ENCODE measurements at regions not wholly inside any gene's neighbourhood (a gene's known extent, or its start where the extent isn't known, plus 50 kb on each side); places are given as distances from the start of the nearest gene placed in this dataset.

DNA sequence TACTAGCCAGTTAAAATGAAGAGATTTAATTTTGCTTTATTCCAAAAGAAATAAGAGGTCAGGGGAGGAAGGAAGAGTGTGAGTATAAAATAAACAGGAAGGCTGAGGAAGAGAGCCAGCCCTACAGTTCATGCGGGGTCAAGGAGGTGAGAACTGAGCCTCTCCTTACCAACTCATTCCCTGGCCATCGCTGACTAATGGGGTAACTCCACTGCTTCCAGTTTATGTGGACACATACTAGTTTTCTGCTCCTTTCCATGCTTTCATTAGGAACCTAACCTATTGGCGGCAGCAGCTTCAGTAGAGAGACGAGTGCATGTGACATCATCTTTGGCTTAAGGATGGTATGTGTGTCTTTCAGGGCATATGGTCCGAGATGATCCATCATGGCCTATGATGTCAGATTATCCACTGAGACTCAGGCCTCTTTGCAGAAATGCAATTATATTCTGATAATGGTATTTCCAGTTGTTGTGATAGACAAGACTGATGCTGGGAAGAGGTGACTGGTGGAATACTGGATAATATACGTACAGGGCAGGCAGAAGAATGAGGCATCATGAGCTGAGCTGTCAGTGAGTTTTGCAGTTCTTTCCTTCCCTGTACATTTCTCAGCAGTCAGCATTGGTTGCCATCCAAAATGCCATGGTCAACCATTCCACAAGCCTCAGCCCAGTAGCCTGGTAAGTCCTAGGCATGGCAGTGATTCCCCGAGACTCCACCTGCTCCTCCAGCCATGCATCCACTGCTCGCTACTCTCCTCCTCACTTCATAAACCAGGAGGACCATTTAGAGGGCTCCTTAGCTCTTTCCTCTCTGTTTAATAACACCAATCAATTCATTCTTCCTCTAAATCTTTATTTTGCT, 184.6 kb upstream of the OSR1 start:
- Histone ChIP-seq H3K27ac (ENCODE audit: low read length in 2 of 2) (no peak overlapping the region), H3K4me2 (replicated peaks; ENCODE audit: low read depth, low read length, poor library complexity, severe bottlenecking) (no peak overlapping the region), H3K9me3 (ENCODE audit: control extremely low read depth in 1 of 3, control insufficient read depth in 2 of 3, insufficient read depth in 1 of 3, low read length in 2 of 3) (peaks cover 0 to 6% (median 0%) of the 10 kb centered on the region in 3 donors), H3K9ac (ENCODE audit: low read length) (no peak overlapping the region), H3K79me2 (ENCODE audit: control insufficient read depth, insufficient read depth, low read length) (no peaks in the 10 kb centered on the region), H3K27me3 (replicated peaks in 1 of 4; ENCODE audit: control extremely low read depth in 1 of 4, control insufficient read depth in 3 of 4, insufficient read depth in 4 of 4, low read length in 3 of 4) (no peaks in the 10 kb centered on the region), H3K4me1 (ENCODE audit: control insufficient read depth in 2 of 2, insufficient read depth in 2 of 2, low read length in 2 of 2) (no peaks in the 10 kb centered on the region), H3K4me3 (ENCODE audit: control extremely low read depth in 1 of 5, extremely low read depth in 1 of 5, insufficient read depth in 1 of 5, low read depth in 2 of 5, low read length in 4 of 5) (no peak overlapping the region), H2AFZ (ENCODE audit: insufficient read depth, low read depth, low read length, poor library complexity, severe bottlenecking) (no peak overlapping the region), H4K20me1 (ENCODE audit: control insufficient read depth, insufficient read depth, low read length, poor library complexity, severe bottlenecking) (no peaks in the 10 kb centered on the region), H3K36me3 (replicated peaks in 1 of 2; ENCODE audit: control extremely low read depth in 1 of 2, control insufficient read depth in 1 of 2, extremely low read depth in 1 of 2, insufficient read depth in 2 of 2, low read length in 1 of 2) (no peaks in the 10 kb centered on the region)
- no peak overlapping the region for H3K4me3 Mint-ChIP-seq
- no peak for ATAC-seq (ENCODE audit: low read depth)
- DNase-seq: no peak
- ChIA-PET CTCF (no interaction called here), POLR2A (no interaction called here)
- TF ChIP-seq, protein P1, sequence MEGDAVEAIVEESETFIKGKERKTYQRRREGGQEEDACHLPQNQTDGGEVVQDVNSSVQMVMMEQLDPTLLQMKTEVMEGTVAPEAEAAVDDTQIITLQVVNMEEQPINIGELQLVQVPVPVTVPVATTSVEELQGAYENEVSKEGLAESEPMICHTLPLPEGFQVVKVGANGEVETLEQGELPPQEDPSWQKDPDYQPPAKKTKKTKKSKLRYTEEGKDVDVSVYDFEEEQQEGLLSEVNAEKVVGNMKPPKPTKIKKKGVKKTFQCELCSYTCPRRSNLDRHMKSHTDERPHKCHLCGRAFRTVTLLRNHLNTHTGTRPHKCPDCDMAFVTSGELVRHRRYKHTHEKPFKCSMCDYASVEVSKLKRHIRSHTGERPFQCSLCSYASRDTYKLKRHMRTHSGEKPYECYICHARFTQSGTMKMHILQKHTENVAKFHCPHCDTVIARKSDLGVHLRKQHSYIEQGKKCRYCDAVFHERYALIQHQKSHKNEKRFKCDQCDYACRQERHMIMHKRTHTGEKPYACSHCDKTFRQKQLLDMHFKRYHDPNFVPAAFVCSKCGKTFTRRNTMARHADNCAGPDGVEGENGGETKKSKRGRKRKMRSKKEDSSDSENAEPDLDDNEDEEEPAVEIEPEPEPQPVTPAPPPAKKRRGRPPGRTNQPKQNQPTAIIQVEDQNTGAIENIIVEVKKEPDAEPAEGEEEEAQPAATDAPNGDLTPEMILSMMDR (IDR thresholded peaks at IDR 0.05): no peak
- H3K4me1 Mint-ChIP-seq: no peaks in the 10 kb centered on the region
- H3K27ac Mint-ChIP-seq: no peak overlapping the region
- H3K27me3 Mint-ChIP-seq: no peaks in the 10 kb centered on the region
- H3K9me3 Mint-ChIP-seq (ENCODE audit: insufficient read depth): no peaks in the 10 kb centered on the region
- intact Hi-C loops (cut with micrococcal nuclease): no loop called here
- 69% methylated on average over 5 of the region's 8 CpGs for whole genome bisulfite sequencing (ENCODE audit: insufficient coverage)

DNA sequence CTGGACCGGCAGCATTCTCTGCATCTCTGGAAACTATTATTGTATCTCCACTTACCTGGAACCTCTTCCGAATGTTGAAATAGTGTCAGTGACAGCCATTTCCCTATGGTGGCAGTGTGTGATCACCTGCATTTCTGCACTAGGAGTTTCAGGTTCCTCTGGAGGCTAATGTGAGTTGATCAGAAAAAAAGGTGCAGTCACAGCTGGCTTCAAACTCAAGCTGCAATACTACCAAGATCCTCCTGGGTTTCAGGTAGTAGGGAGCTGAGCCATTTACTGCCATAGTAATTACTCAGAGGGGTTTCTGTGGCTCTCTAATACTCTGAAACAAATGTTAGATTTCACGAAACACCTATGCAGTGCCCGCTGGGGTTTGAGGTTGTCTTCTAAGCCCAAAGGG, 183.5 kb upstream of the OSR1 start:
- WGBS (ENCODE audit: insufficient coverage): 81% methylated on average over 3 of the region's 4 CpGs
- H3K4me3 Mint-ChIP-seq: no peak overlapping the region
- H3K79me2 ChIP-seq (ENCODE audit: control insufficient read depth, insufficient read depth, low read length): no peaks in the 10 kb centered on the region

More for the DNA sequence above, 183.5 kb upstream of the OSR1 start:
- no peak for TF ChIP-seq EZH2 (IDR thresholded peaks at IDR 0.05; ENCODE audit: borderline replicate concordance, insufficient read depth, low read depth, low read length, poor library complexity, severe bottlenecking)
- TF ChIP-seq, protein P1 (IDR thresholded peaks at IDR 0.05): no peak
- Histone ChIP-seq H4K20me1 (ENCODE audit: control insufficient read depth, insufficient read depth, low read length, poor library complexity, severe bottlenecking) (no peaks in the 10 kb centered on the region), H3K4me3 (ENCODE audit: control extremely low read depth in 1 of 5, extremely low read depth in 1 of 5, insufficient read depth in 1 of 5, low read depth in 2 of 5, low read length in 4 of 5) (no peak overlapping the region), H3K36me3 (replicated peaks in 1 of 2; ENCODE audit: control extremely low read depth in 1 of 2, control insufficient read depth in 1 of 2, extremely low read depth in 1 of 2, insufficient read depth in 2 of 2, low read length in 1 of 2) (no peaks in the 10 kb centered on the region), H3K4me2 (replicated peaks; ENCODE audit: low read depth, low read length, poor library complexity, severe bottlenecking) (no peak overlapping the region), H2AFZ (ENCODE audit: insufficient read depth, low read depth, low read length, poor library complexity, severe bottlenecking) (no peak overlapping the region), H3K27ac (ENCODE audit: low read length in 2 of 2) (no peak overlapping the region), H3K4me1 (ENCODE audit: control insufficient read depth in 2 of 2, insufficient read depth in 2 of 2, low read length in 2 of 2) (no peaks in the 10 kb centered on the region), H3K27me3 (replicated peaks in 1 of 4; ENCODE audit: control extremely low read depth in 1 of 4, control insufficient read depth in 3 of 4, insufficient read depth in 4 of 4, low read length in 3 of 4) (no peaks in the 10 kb centered on the region), H3K9ac (ENCODE audit: low read length) (no peak overlapping the region), H3K9me3 (ENCODE audit: control extremely low read depth in 1 of 3, control insufficient read depth in 2 of 3, insufficient read depth in 1 of 3, low read length in 2 of 3) (no peaks in the 10 kb centered on the region)
- intact Hi-C loops (cut with micrococcal nuclease): no loop called here
- Mint-ChIP-seq H3K4me1 (no peaks in the 10 kb centered on the region), H3K27ac (no peak overlapping the region), H3K9me3 (ENCODE audit: insufficient read depth) (no peaks in the 10 kb centered on the region), H3K27me3 (no peaks in the 10 kb centered on the region)
- POLR2A ChIA-PET: no interaction called here
- ATAC-seq (ENCODE audit: low read depth): no peak
- no peak for DNase-seq
- CTCF ChIA-PET: no interaction called here

Data from B cell (primary cell).